Mesothelial cell of epicardium (in vitro differentiated cells): ENCODE measurements at regions not wholly inside any gene's neighbourhood (a gene's known extent, or its start where the extent isn't known, plus 50 kb on each side); places are given as distances from the start of the nearest gene placed in this dataset.

Experiments
- DNase-seq, 2 experiments: peaks; one replicate each; pipeline ENCODE4 v3.0.0; 2021; ENCODE audit warnings: low spot score in 2 of 2; ENCODE audit not compliant: unreplicated experiment in 2 of 2
- H3K27ac Mint-ChIP-seq: 2 replicates; pipeline ENCODE4 v1.8.0; 2021; ENCODE audit warnings: mixed read lengths
- H3K27me3 Mint-ChIP-seq: 2 replicates; pipeline ENCODE4 v1.8.0; 2021; ENCODE audit warnings: low read depth, mixed read lengths
- H3K36me3 Mint-ChIP-seq: 2 replicates; pipeline ENCODE4 v1.8.0; 2021; ENCODE audit warnings: mixed read lengths
- H3K4me1 Mint-ChIP-seq: 2 replicates; pipeline ENCODE4 v1.8.0; 2021; ENCODE audit warnings: mixed read lengths
- H3K4me3 Mint-ChIP-seq: 2 replicates; pipeline ENCODE4 v1.8.0; 2021; ENCODE audit warnings: mild to moderate bottlenecking, moderate library complexity, mixed read lengths
- H3K9me3 Mint-ChIP-seq: 2 replicates; pipeline ENCODE4 v1.8.0; 2021; ENCODE audit warnings: mixed read lengths
- CTCF ChIP-seq: fragments of 200-600 bp; sonication (generic); IDR thresholded peaks from one replicate; pipeline ENCODE4 v1.5.0; 2021; ENCODE audit warnings: antibody characterized with exemption; ENCODE audit not compliant: unreplicated experiment

- Mint-ChIP-seq H3K36me3 (no peaks in the 10 kb centered on the region), H3K4me3 (no peak overlapping the region), H3K4me1 (peaks cover 33% of the 10 kb centered on the region), H3K27me3 (no peaks in the 10 kb centered on the region), H3K27ac (no peak overlapping the region), H3K9me3 (no peaks in the 10 kb centered on the region)
- DNase-seq, result no peak
- no peak for TF ChIP-seq CTCF
Observed at GRCh38 chr6:146872426-146872785, 273.6 kb downstream of the ADGB start.

GRCh38 chr6:146874278-146875018, 275.7 kb downstream of the ADGB start:
- H3K4me3 Mint-ChIP-seq, result no peak overlapping the region
- TF ChIP-seq CTCF, result no peak
- no peaks in the 10 kb centered on the region for H3K27me3 Mint-ChIP-seq
- peaks cover 43% of the 10 kb centered on the region for H3K4me1 Mint-ChIP-seq
- H3K36me3 Mint-ChIP-seq, result no peaks in the 10 kb centered on the region
- no peaks in the 10 kb centered on the region for H3K9me3 Mint-ChIP-seq
- no peak for DNase-seq
- H3K27ac Mint-ChIP-seq, result no peak overlapping the region

GRCh38 chr6:146875927-146876270, 277.1 kb downstream of the ADGB start:
- Mint-ChIP-seq H3K36me3 (no peaks in the 10 kb centered on the region), H3K27me3 (no peaks in the 10 kb centered on the region), H3K27ac (peak overlapping the region; percentile 48), H3K9me3 (no peaks in the 10 kb centered on the region), H3K4me3 (no peak overlapping the region), H3K4me1 (peaks cover 46% of the 10 kb centered on the region)
- DNase-seq, result no peak
- no peak for TF ChIP-seq CTCF

- no peaks in the 10 kb centered on the region for H3K27me3 Mint-ChIP-seq
- DNase-seq, result no peak
- peak overlapping the region; percentile 48 for H3K27ac Mint-ChIP-seq
- H3K9me3 Mint-ChIP-seq, result no peaks in the 10 kb centered on the region
- no peak overlapping the region for H3K4me3 Mint-ChIP-seq
- no peaks in the 10 kb centered on the region for H3K36me3 Mint-ChIP-seq
- TF ChIP-seq CTCF, result no peak
- peaks cover 49% of the 10 kb centered on the region for H3K4me1 Mint-ChIP-seq
Observed at GRCh38 chr6:146876271-146877151, 277.7 kb downstream of the ADGB start.

GRCh38 chr6:146878168-146878951, 279.6 kb downstream of the ADGB start:
- no peak overlapping the region for H3K4me3 Mint-ChIP-seq
- no peak overlapping the region for H3K27ac Mint-ChIP-seq

More at GRCh38 chr6:146878168-146878951, 279.6 kb downstream of the ADGB start:
- DNase-seq, result no peak
- no peaks in the 10 kb centered on the region for H3K9me3 Mint-ChIP-seq
- H3K27me3 Mint-ChIP-seq, result no peaks in the 10 kb centered on the region
- peaks cover 44% of the 10 kb centered on the region for H3K4me1 Mint-ChIP-seq
- TF ChIP-seq CTCF, result no peak
- no peaks in the 10 kb centered on the region for H3K36me3 Mint-ChIP-seq
